Kidney (tissue), 13 donors: ENCODE measurements at regions not wholly inside any gene's neighbourhood (a gene's known extent, or its start where the extent isn't known, plus 50 kb on each side); places are given as distances from the start of the nearest gene placed in this dataset.

Source experiments
- DNase-seq, 5 donors: peaks; one replicate each; pipeline ENCODE4 v3.0.0-alpha.2; 2013 to 2020
- FAIRE-seq: peaks from 2 replicates; lab custom pipeline; 2012; peaks lifted over from hg19 to GRCh38; lab: Jason Lieb, UNC
- H3K27ac ChIP-seq, 2 donors: one replicate each; pipeline ENCODE4 v1.7.0; 2013; ENCODE audit warnings: low read depth in 2 of 2, low read length in 2 of 2, inconsistent platforms in 1 of 2
- H3K27me3 ChIP-seq: one replicate; pipeline ENCODE4 v1.7.1; 2013; ENCODE audit warnings: low read length, inconsistent platforms; ENCODE audit not compliant: control insufficient read depth, insufficient read depth
- H3K36me3 ChIP-seq, 3 donors: one replicate each; pipeline versions ENCODE4 v1.7.0 to v1.7.1; 2013; ENCODE audit warnings: low read length in 3 of 3, control low read depth in 1 of 3, inconsistent platforms in 1 of 3; ENCODE audit not compliant: insufficient read depth in 3 of 3, control insufficient read depth in 2 of 3
- H3K4me1 ChIP-seq, 3 donors: one replicate each; pipeline versions ENCODE4 v1.7.0 to v1.7.1; 2013; ENCODE audit warnings: low read length in 3 of 3, inconsistent platforms in 1 of 3, low read depth in 1 of 3; ENCODE audit not compliant: control insufficient read depth in 2 of 3, insufficient read depth in 2 of 3
- H3K4me3 ChIP-seq, 3 donors: one replicate each; pipeline versions ENCODE4 v1.7.0 to v1.8.1; 2013; ENCODE audit warnings: low read length in 3 of 3, control low read depth in 1 of 3, inconsistent platforms in 1 of 3
- H3K9ac ChIP-seq, 3 donors: one replicate each; pipeline versions ENCODE4 v1.7.0 to v1.7.1; 2013; ENCODE audit warnings: low read length in 3 of 3, control low read depth in 1 of 3, inconsistent platforms in 1 of 3
- H3K9me3 ChIP-seq, 3 donors: one replicate each; pipeline versions ENCODE4 v1.7.0 to v1.7.1; 2013; ENCODE audit warnings: low read length in 3 of 3, control low read depth in 1 of 3, inconsistent platforms in 1 of 3; ENCODE audit not compliant: control insufficient read depth in 2 of 3, insufficient read depth in 1 of 3
- intact Hi-C: fragments of 100-400 bp; cut with DNase I; formaldehyde crosslinking; loops from one replicate; pipeline ENCODE4 v1.11.1; 2022
- TF ChIP-seq, protein P1 (sequence below): IDR thresholded peaks from 3 replicates; pipeline ENCODE4 v1.5.1; 2012; ENCODE audit warnings: mild to moderate bottlenecking, moderate library complexity, borderline replicate concordance; ENCODE audit not compliant: insufficient read depth; ENCODE audit errors: extremely low read depth
- donor health status: control.
- donor health status: control.
- donor health status: control.
- donor health status: control.
- donor health status: control.
- donor health status: DM: yes; HTN: yes; CAD: no.
- donor health status: Normal renal cell carcinoma (clear cell type).

DNA sequence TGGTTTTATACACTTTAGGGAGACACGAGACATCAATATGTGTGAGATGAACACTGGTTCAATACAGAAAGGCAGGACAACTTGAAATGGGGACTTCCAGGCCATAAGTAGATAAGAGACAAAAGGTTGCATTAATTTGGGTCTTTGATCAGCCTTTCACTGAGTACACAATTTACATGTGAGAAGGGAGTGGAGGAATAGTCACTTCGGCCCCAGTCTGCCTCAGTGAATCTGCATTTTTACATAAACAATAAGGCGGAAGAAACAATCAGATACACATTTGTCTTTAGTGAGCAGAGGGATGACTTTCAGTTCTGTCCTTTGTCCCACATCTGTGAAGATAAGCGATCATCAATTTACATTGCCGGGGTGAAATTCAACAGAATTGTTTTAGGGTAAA lies 104.3 kb upstream of the ARL4C start:
- TF ChIP-seq, protein P1, sequence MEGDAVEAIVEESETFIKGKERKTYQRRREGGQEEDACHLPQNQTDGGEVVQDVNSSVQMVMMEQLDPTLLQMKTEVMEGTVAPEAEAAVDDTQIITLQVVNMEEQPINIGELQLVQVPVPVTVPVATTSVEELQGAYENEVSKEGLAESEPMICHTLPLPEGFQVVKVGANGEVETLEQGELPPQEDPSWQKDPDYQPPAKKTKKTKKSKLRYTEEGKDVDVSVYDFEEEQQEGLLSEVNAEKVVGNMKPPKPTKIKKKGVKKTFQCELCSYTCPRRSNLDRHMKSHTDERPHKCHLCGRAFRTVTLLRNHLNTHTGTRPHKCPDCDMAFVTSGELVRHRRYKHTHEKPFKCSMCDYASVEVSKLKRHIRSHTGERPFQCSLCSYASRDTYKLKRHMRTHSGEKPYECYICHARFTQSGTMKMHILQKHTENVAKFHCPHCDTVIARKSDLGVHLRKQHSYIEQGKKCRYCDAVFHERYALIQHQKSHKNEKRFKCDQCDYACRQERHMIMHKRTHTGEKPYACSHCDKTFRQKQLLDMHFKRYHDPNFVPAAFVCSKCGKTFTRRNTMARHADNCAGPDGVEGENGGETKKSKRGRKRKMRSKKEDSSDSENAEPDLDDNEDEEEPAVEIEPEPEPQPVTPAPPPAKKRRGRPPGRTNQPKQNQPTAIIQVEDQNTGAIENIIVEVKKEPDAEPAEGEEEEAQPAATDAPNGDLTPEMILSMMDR, result no peak
- no peak overlapping the region for H3K4me3 ChIP-seq
- H3K4me1 ChIP-seq, result no peaks in the 10 kb centered on the region
- DNase-seq (no peak), FAIRE-seq (no peak)
- H3K36me3 ChIP-seq, result no peaks in the 10 kb centered on the region
- no peak overlapping the region for H3K9ac ChIP-seq
- H3K9me3 ChIP-seq, result no peaks in the 10 kb centered on the region
- H3K27ac ChIP-seq, result no peak overlapping the region
- no peaks in the 10 kb centered on the region for H3K27me3 ChIP-seq
- intact Hi-C loops, result no loop called here

DNA sequence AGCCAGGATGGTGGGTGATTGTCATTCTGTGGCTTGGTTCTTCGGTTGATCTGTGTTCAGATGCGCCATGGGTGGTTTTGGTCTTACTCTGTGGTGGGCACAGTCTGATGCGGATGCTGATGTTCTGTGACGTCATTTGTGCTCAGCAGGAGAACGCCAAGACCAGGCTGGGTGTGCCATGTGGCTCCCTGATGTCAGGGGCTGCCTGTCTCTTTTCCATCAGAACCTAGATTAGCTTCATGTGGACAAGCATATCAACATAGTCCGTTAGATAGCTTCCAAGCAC lies 100.6 kb upstream of the ARL4C start:
- H3K9ac ChIP-seq, result no peak overlapping the region
- H3K27ac ChIP-seq, result no peak overlapping the region
- no peak overlapping the region for H3K4me3 ChIP-seq
- no peak for DNase-seq
- no peaks in the 10 kb centered on the region for H3K4me1 ChIP-seq
- no peak for FAIRE-seq
- H3K9me3 ChIP-seq, result no peaks in the 10 kb centered on the region
- no peaks in the 10 kb centered on the region for H3K36me3 ChIP-seq
- TF ChIP-seq, protein P1, result no peak
- no peaks in the 10 kb centered on the region for H3K27me3 ChIP-seq
- intact Hi-C loops, result no loop called here

DNA sequence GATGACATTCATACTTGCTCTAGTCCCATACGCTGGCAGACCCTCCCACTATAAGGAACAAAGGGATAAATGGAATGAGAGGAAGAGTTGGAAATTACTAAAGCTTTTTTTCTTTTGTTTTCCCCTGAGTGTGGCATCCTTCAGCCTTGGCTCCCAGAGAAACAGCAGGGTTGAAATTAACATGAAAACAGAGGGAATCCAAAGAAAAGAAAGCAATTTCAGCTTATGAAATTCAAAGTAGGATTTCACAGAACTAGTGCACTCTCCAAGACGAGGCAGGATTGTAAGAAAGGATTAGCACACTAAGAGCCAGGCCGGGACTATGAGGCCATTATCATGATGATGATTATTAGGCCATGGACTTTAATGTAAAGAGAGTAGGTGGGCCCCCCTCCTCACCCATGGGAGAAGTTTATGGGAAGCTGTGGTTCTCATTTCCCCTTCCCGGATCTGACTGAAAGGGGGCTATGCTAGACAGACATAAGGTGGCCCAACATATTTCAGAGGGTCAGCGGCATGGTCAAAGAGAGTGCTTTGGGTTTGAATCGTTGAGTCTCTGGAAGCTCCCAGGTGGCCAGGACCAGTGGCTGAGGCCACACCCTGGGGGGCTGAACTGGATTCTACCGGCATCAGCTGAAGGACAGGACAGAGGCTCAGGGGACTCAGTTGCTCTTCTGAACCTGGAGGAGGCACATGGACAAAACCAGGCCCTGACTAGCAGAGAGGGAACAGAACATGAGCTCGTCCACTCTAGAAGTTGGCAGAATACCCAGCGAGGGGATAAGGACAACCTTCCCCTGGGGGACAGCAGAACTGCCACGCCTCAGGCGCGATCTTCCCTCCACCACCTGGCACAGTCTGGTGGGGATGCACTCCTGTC lies 100.1 kb upstream of the ARL4C start:
- Histone ChIP-seq H3K36me3 (no peaks in the 10 kb centered on the region), H3K27ac (no peak overlapping the region), H3K4me1 (no peaks in the 10 kb centered on the region), H3K4me3 (no peak overlapping the region), H3K27me3 (no peaks in the 10 kb centered on the region), H3K9ac (no peak overlapping the region), H3K9me3 (no peaks in the 10 kb centered on the region)
- TF ChIP-seq, protein P1, result no peak
- FAIRE-seq (no peak), DNase-seq (no peak)
- intact Hi-C loops, result no loop called here
